ENCODE measurements at regions not wholly inside any gene's neighbourhood (a gene's known extent, or its start where the extent isn't known, plus 50 kb on each side); places are given as distances from the start of the nearest gene placed in this dataset.

- no peak for TF ChIP-seq CTCF (IDR thresholded peaks at IDR 0.05; ENCODE audit: insufficient read depth, low read depth, low read length)
- no peak for TF ChIP-seq EZH2 (IDR thresholded peaks at IDR 0.05; ENCODE audit: insufficient read depth, low read length)
Observed at GRCh38 chr1:4126731-4127591, 226.9 kb upstream of the C1orf174 start.
